ENCODE measurements at regions not wholly inside any gene's neighbourhood (a gene's known extent, or its start where the extent isn't known, plus 50 kb on each side); places are given as distances from the start of the nearest gene placed in this dataset.

GRCh38 chr6:126797981-126798380, 320.5 kb upstream of the RSPO3 start:
- no peaks in the 10 kb centered on the region for H3K4me1 Mint-ChIP-seq (ENCODE audit: insufficient read depth, unreplicated experiment)
- no peak overlapping the region for H3K4me3 Mint-ChIP-seq (ENCODE audit: unreplicated experiment)
- no TSS peak for BruUV-seq (replicated peaks)
- no peaks in the 10 kb centered on the region for H3K9me3 Mint-ChIP-seq (ENCODE audit: unreplicated experiment)
- intact Hi-C loops (cut with micrococcal nuclease): no loop called here
- no peak overlapping the region for H3K27ac Mint-ChIP-seq (ENCODE audit: low read depth, unreplicated experiment)
- H3K36me3 Mint-ChIP-seq (ENCODE audit: insufficient read depth, unreplicated experiment): no peaks in the 10 kb centered on the region
- peaks cover 64% of the 10 kb centered on the region for H3K27me3 Mint-ChIP-seq (ENCODE audit: insufficient read depth, unreplicated experiment)
- POLR2A ChIA-PET: no interaction called here
- no peak for TF ChIP-seq CTCF (IDR thresholded peaks at IDR 0.05; ENCODE audit: unreplicated experiment)
- CTCF ChIA-PET: interaction anchor here (0.6 kb wide), 1 partner anchor 265 kb away, joined by 3 read pairs; no protein-coding TSS in a partner anchor
- no peak for DNase-seq (ENCODE audit: unreplicated experiment)

GRCh38 chr6:126803769-126804168, 314.7 kb upstream of the RSPO3 start:
- TF ChIP-seq CTCF (IDR thresholded peaks at IDR 0.05; ENCODE audit: unreplicated experiment): no peak
- H3K4me3 Mint-ChIP-seq (ENCODE audit: unreplicated experiment): no peak overlapping the region
- POLR2A ChIA-PET: interaction anchor here (1.4 kb wide), 1 partner anchor 10 kb away, joined by 3 read pairs; no protein-coding TSS in a partner anchor
- no peaks in the 10 kb centered on the region for H3K4me1 Mint-ChIP-seq (ENCODE audit: insufficient read depth, unreplicated experiment)
- no peaks in the 10 kb centered on the region for H3K36me3 Mint-ChIP-seq (ENCODE audit: insufficient read depth, unreplicated experiment)
- no peak for DNase-seq (ENCODE audit: unreplicated experiment)
- H3K27me3 Mint-ChIP-seq (ENCODE audit: insufficient read depth, unreplicated experiment): peaks cover 81% of the 10 kb centered on the region
- no TSS peak for BruUV-seq (replicated peaks)
- no peak overlapping the region for H3K27ac Mint-ChIP-seq (ENCODE audit: low read depth, unreplicated experiment)
- intact Hi-C loops (cut with micrococcal nuclease): loop anchor here (1.0 kb wide), 3 partner anchors 267 to 318 kb away; no protein-coding TSS in a partner anchor
- H3K9me3 Mint-ChIP-seq (ENCODE audit: unreplicated experiment): no peaks in the 10 kb centered on the region
- CTCF ChIA-PET: interaction anchor here (0.7 to 3.7 kb wide), 19 partner anchors 8 to 739 kb away, joined by 3 to 25 read pairs (median 4); no protein-coding TSS in a partner anchor

GRCh38 chr6:126804332-126805064, 314.0 kb upstream of the RSPO3 start:
- H3K9me3 Mint-ChIP-seq (ENCODE audit: unreplicated experiment): no peaks in the 10 kb centered on the region
- intact Hi-C loops (cut with micrococcal nuclease): loop anchor here (1.0 kb wide), 3 partner anchors 266 to 317 kb away; no protein-coding TSS in a partner anchor
- ChIA-PET POLR2A (interaction anchor here (1.4 kb wide), 1 partner anchor 9 kb away, joined by 3 read pairs; no protein-coding TSS in a partner anchor), CTCF (interaction anchor here (0.6 to 3.7 kb wide), 33 partner anchors 8 to 1125 kb away, joined by 3 to 25 read pairs (median 3); no protein-coding TSS in a partner anchor)
- H3K27ac Mint-ChIP-seq (ENCODE audit: low read depth, unreplicated experiment): no peak overlapping the region
- H3K27me3 Mint-ChIP-seq (ENCODE audit: insufficient read depth, unreplicated experiment): peaks cover 81% of the 10 kb centered on the region
- peak; percentile 62 for DNase-seq (ENCODE audit: unreplicated experiment)
- TF ChIP-seq CTCF (IDR thresholded peaks at IDR 0.05; ENCODE audit: unreplicated experiment): peak; percentile 73
- no peak overlapping the region for H3K4me3 Mint-ChIP-seq (ENCODE audit: unreplicated experiment)
- no peaks in the 10 kb centered on the region for H3K4me1 Mint-ChIP-seq (ENCODE audit: insufficient read depth, unreplicated experiment)
- BruUV-seq (replicated peaks): no TSS peak
- no peaks in the 10 kb centered on the region for H3K36me3 Mint-ChIP-seq (ENCODE audit: insufficient read depth, unreplicated experiment)

- Mint-ChIP-seq H3K4me1 (ENCODE audit: insufficient read depth, unreplicated experiment) (no peaks in the 10 kb centered on the region), H3K4me3 (ENCODE audit: unreplicated experiment) (no peak overlapping the region), H3K36me3 (ENCODE audit: insufficient read depth, unreplicated experiment) (no peaks in the 10 kb centered on the region), H3K27me3 (ENCODE audit: insufficient read depth, unreplicated experiment) (peaks cover 81% of the 10 kb centered on the region), H3K27ac (ENCODE audit: low read depth, unreplicated experiment) (no peak overlapping the region), H3K9me3 (ENCODE audit: unreplicated experiment) (no peaks in the 10 kb centered on the region)
- no peak for DNase-seq (ENCODE audit: unreplicated experiment)
- intact Hi-C loops (cut with micrococcal nuclease): no loop called here
- no peak for TF ChIP-seq CTCF (IDR thresholded peaks at IDR 0.05; ENCODE audit: unreplicated experiment)
- ChIA-PET CTCF (interaction anchor here (0.8 to 3.7 kb wide), 2 partner anchors 12 to 385 kb away, joined by 3 to 25 read pairs; no protein-coding TSS in a partner anchor), POLR2A (no interaction called here)
- BruUV-seq (replicated peaks): no TSS peak
Measured at GRCh38 chr6:126805861-126806260, 312.6 kb upstream of the RSPO3 start.

Data from MCF 10A (cell line).